NCI-H1048 (cell line): ENCODE measurements at regions not wholly inside any gene's neighbourhood (a gene's known extent, or its start where the extent isn't known, plus 50 kb on each side); places are given as distances from the start of the nearest gene placed in this dataset.

Source experiments
- DNase-seq: peaks from one replicate; lab custom pipeline; 2025; lab: John Stamatoyannopoulos, UW

GRCh38 chr3:66854601-66855151, 143.4 kb upstream of the KBTBD8 start:
- DNase-seq, result no peak

- DNase-seq, result no peak
Observed at GRCh38 chr3:66856533-66856932, 141.6 kb upstream of the KBTBD8 start.

GRCh38 chr3:66858656-66859381, 139.3 kb upstream of the KBTBD8 start:
- DNase-seq, result no peak

- no peak for DNase-seq
Observed at GRCh38 chr3:66860771-66861170, 137.3 kb upstream of the KBTBD8 start.

GRCh38 chr3:66863205-66864111, 134.6 kb upstream of the KBTBD8 start:
- no peak for DNase-seq

GRCh38 chr3:66884659-66885058, 113.4 kb upstream of the KBTBD8 start:
- no peak for DNase-seq

GRCh38 chr3:66885326-66886000, 112.6 kb upstream of the KBTBD8 start:
- DNase-seq, result no peak

DNA sequence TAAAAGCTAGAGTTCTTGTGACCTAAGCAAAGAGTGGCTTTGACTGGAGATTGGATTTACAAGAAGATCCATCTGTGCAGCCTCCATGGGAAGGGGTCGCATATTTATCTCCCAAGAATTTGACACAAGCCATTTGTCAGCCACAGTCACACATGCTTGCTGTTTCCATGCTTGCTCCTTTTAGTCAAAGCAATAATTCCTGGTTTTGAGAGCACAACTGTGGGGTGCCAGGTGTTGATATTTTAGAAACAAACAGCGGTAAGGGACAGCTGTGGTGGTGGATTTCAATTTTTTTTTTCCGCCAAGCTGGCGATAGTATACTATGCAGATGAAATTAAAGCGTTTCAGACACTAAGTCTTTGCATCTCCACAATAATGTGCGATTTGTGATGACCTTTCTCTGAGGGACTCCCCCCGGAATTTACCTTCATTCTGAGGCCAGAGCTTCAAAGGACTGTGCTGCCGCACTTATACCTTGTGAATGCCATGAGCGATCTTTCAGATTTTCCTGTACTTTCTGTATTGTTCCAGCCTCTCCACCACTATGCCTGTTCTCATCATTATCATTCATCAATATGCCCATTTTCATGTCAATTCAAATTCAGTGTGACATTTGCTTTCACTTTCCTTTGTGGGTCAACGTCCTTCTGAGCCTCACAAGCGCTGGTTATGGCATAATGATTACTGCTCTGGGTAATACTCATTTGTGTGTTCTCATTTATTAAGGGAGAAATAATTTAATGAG, 108.2 kb upstream of the KBTBD8 start:
- no peak for DNase-seq

DNA sequence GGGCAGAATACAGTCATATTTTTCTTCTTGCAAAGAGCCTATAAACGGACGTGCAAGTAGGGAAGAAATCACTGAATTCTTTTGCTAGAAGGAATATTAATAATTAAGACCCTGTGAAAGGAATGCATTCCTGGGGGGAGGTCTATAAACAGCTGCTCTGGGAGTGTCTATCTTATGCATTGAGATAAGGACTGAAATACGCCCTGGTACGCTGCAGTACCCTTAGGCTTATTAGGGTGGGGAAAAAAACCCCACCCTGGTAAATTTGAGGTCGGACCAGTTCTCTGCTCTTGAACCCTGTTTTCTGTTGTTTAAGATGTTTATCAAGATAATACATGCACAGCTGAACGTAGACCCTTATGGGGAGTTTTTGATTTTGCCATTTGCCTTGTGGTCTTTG, 100.0 kb upstream of the KBTBD8 start:
- no peak for DNase-seq

GRCh38 chr3:66904336-66904735, 93.8 kb upstream of the KBTBD8 start:
- DNase-seq, result no peak

DNA sequence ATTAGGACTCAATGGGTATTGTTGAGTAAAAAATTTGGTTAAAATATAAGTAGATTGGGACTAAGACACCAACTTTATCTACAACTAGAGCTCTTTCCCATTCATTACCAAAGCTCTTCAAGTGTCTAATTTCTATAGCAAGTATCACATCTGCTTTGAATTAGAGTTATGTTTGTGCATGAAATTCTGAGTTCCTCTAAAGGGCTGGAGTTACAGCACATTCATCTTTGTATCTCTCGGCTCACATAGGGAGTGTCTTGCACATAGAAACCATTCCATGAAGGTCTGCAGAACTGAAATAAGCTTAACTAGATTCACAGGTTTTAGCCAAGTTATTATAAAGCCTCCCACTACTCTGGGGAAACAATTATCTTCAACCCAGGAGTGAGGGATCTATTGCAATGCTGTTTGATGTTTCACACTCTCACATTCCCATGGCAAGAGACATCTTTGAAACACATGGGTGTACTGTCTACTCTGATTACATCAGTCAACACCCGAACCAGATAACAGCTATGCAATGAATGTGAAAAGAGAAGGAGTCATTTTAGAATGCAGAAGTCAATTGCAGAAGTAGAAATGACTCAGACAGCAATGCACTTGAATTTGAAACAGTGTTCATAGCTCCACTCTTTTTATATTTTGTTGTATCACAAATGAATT, 93.1 kb upstream of the KBTBD8 start:
- DNase-seq, result no peak

GRCh38 chr3:66907136-66907535, 91.0 kb upstream of the KBTBD8 start:
- no peak for DNase-seq

- no peak for DNase-seq
Observed at GRCh38 chr3:66910266-66911055, 87.6 kb upstream of the KBTBD8 start.

DNA sequence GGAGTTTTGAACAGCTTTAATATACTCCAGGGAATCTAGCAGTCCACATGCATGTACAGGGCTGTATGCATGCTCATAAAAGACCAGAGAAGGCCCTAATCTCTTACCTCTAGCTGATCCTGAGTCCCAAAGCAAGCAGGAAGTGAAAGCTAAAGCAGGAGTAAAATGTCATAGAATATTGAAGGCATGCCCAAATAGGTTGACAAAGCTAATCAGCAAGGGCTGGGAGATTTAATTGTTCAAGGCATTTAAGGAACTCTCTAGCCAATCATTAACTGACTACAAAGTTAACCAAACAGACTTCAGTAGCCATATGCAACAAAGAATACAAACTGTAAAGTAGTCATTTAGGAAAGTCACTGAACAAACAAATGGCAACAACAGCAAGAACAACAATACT, 85.8 kb upstream of the KBTBD8 start:
- DNase-seq, result no peak

- DNase-seq, result no peak
Observed at GRCh38 chr3:66922058-66922457, 76.0 kb upstream of the KBTBD8 start.

DNA sequence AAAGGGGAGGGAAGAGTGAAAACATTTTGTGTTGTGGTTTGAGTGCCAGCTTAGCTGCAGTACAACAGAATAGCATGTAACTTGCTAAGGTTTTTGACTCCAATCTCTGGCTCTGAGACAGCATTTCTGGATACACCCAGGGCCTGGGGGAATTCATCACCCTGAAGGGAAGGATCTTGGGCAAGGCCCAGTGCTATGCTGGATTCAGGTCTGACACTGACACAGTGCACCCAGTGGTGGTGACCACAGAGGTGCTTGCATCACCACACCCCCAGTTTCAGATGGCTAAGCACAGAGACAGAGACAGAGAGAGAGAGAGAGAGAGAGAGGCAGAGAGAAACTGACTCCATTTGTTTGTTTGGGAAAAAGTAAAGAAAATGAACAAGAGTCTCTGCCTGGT, 74.1 kb upstream of the KBTBD8 start:
- no peak for DNase-seq

GRCh38 chr3:66928252-66928651, 69.9 kb upstream of the KBTBD8 start:
- DNase-seq, result no peak

DNA sequence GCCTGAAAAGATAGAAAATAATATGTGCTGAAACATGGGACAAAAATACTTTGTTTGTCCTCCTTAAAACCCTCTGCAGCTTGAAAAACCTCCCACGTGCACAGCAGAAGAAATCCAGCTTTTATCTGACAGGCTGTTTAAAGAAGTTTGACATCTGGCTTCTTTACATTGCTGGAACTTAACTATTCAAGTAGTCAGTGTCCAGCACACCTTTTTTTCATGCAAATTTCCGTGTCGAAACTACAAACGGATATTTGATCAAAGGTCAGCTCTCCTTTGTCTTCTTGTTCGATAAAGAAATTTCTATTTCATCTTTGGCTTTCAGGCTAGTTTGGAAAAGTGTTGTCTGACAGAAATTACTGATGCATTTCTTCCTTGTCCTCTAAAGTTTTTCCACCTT, 66.8 kb upstream of the KBTBD8 start:
- DNase-seq, result no peak

GRCh38 chr3:66931699-66932098, 66.4 kb upstream of the KBTBD8 start:
- no peak for DNase-seq

GRCh38 chr3:66933233-66933632, 64.9 kb upstream of the KBTBD8 start:
- DNase-seq, result no peak
